ENCODE measurements at regions not wholly inside any gene's neighbourhood (a gene's known extent, or its start where the extent isn't known, plus 50 kb on each side); places are given as distances from the start of the nearest gene placed in this dataset.

GRCh38 chr10:10687751-10688150 is 329.9 kb upstream of the CELF2 start:
- H2AFZ ChIP-seq = no peak overlapping the region
- no peak for TF ChIP-seq CTCF (IDR thresholded peaks at IDR 0.05; ENCODE audit: poor library complexity)
- TF ChIP-seq EZH2 (IDR thresholded peaks at IDR 0.05; ENCODE audit: borderline replicate concordance) = no peak
- no peak for TF ChIP-seq EZH2phosphoT487 (IDR thresholded peaks at IDR 0.05; ENCODE audit: low read depth, severe bottlenecking, unreplicated experiment)
- H3K27ac ChIP-seq = no peak overlapping the region
- no peaks in the 10 kb centered on the region for H4K20me1 ChIP-seq (ENCODE audit: insufficient read depth, poor library complexity, severe bottlenecking)
- no peak for DNase-seq (ENCODE audit: low spot score)
- H3K9me3 ChIP-seq (ENCODE audit: low read depth) = no peaks in the 10 kb centered on the region
- no peaks in the 10 kb centered on the region for H3K27me3 ChIP-seq
- no peaks in the 10 kb centered on the region for H3K36me3 ChIP-seq (replicated peaks; ENCODE audit: insufficient read depth, low read depth)
- H3K4me1 ChIP-seq (ENCODE audit: insufficient read depth) = no peaks in the 10 kb centered on the region
- WGBS (ENCODE audit: low lambda C conversion rate, missing lambda C conversion rate) = 60% methylated on average over 4 of the region's 4 CpGs
- H3K9me2 ChIP-seq (replicated peaks; ENCODE audit: insufficient read depth) = no peaks in the 10 kb centered on the region
- H3K4me3 ChIP-seq = no peak overlapping the region
- H3K4me2 ChIP-seq = peak overlapping the region; percentile 4
- no peaks in the 10 kb centered on the region for H3K79me2 ChIP-seq

- no peaks in the 10 kb centered on the region for H3K79me2 ChIP-seq
- TF ChIP-seq CTCF (IDR thresholded peaks at IDR 0.05; ENCODE audit: poor library complexity) = no peak
- no peak for TF ChIP-seq EZH2phosphoT487 (IDR thresholded peaks at IDR 0.05; ENCODE audit: low read depth, severe bottlenecking, unreplicated experiment)
- no peak for TF ChIP-seq EZH2 (IDR thresholded peaks at IDR 0.05; ENCODE audit: borderline replicate concordance)
- WGBS (ENCODE audit: low lambda C conversion rate, missing lambda C conversion rate) = 38% methylated on average over 3 of the region's 3 CpGs
Observed at GRCh38 chr10:10699427-10699826, 318.2 kb upstream of the CELF2 start.

GRCh38 chr10:10701084-10701611 is 316.5 kb upstream of the CELF2 start:
- H3K9me3 ChIP-seq (ENCODE audit: low read depth) = no peaks in the 10 kb centered on the region
- 87% methylated on average over 5 of the region's 5 CpGs for WGBS (ENCODE audit: low lambda C conversion rate, missing lambda C conversion rate)
- no peaks in the 10 kb centered on the region for H4K20me1 ChIP-seq (ENCODE audit: insufficient read depth, poor library complexity, severe bottlenecking)
- no peak overlapping the region for H3K4me3 ChIP-seq
- H3K4me1 ChIP-seq (ENCODE audit: insufficient read depth) = no peaks in the 10 kb centered on the region
- H3K4me2 ChIP-seq = no peak overlapping the region
- H3K36me3 ChIP-seq (replicated peaks; ENCODE audit: insufficient read depth, low read depth) = no peaks in the 10 kb centered on the region
- no peaks in the 10 kb centered on the region for H3K27me3 ChIP-seq
- no peak for TF ChIP-seq CTCF (IDR thresholded peaks at IDR 0.05; ENCODE audit: poor library complexity)
- no peak for DNase-seq (ENCODE audit: low spot score)
- no peaks in the 10 kb centered on the region for H3K79me2 ChIP-seq
- H3K27ac ChIP-seq = no peak overlapping the region
- no peak overlapping the region for H2AFZ ChIP-seq
- H3K9me2 ChIP-seq (replicated peaks; ENCODE audit: insufficient read depth) = no peaks in the 10 kb centered on the region

More at GRCh38 chr10:10699427-10699826, 318.2 kb upstream of the CELF2 start:
- H3K27ac ChIP-seq = no peak overlapping the region
- no peak overlapping the region for H3K4me3 ChIP-seq
- H3K4me1 ChIP-seq (ENCODE audit: insufficient read depth) = no peaks in the 10 kb centered on the region
- H3K9me3 ChIP-seq (ENCODE audit: low read depth) = no peaks in the 10 kb centered on the region
- H4K20me1 ChIP-seq (ENCODE audit: insufficient read depth, poor library complexity, severe bottlenecking) = no peaks in the 10 kb centered on the region
- H3K27me3 ChIP-seq = no peaks in the 10 kb centered on the region
- H3K36me3 ChIP-seq (replicated peaks; ENCODE audit: insufficient read depth, low read depth) = no peaks in the 10 kb centered on the region
- H3K9me2 ChIP-seq (replicated peaks; ENCODE audit: insufficient read depth) = no peaks in the 10 kb centered on the region
- H3K4me2 ChIP-seq = no peak overlapping the region
- DNase-seq (ENCODE audit: low spot score) = no peak
- no peak overlapping the region for H2AFZ ChIP-seq

GRCh38 chr10:10702211-10702610 is 315.5 kb upstream of the CELF2 start:
- Histone ChIP-seq H3K27me3 (no peaks in the 10 kb centered on the region), H3K27ac (no peak overlapping the region), H3K36me3 (replicated peaks; ENCODE audit: insufficient read depth, low read depth) (no peaks in the 10 kb centered on the region), H3K9me2 (replicated peaks; ENCODE audit: insufficient read depth) (no peaks in the 10 kb centered on the region), H2AFZ (no peak overlapping the region), H3K9me3 (ENCODE audit: low read depth) (no peaks in the 10 kb centered on the region), H3K4me3 (no peak overlapping the region), H3K4me1 (ENCODE audit: insufficient read depth) (no peaks in the 10 kb centered on the region), H3K79me2 (no peaks in the 10 kb centered on the region), H4K20me1 (ENCODE audit: insufficient read depth, poor library complexity, severe bottlenecking) (no peaks in the 10 kb centered on the region), H3K4me2 (no peak overlapping the region)
- DNase-seq (ENCODE audit: low spot score) = no peak
- WGBS (ENCODE audit: low lambda C conversion rate, missing lambda C conversion rate) = 21% methylated on average over 1 of the region's 1 CpG
- no peak for TF ChIP-seq EZH2phosphoT487 (IDR thresholded peaks at IDR 0.05; ENCODE audit: low read depth, severe bottlenecking, unreplicated experiment)
- TF ChIP-seq EZH2 (IDR thresholded peaks at IDR 0.05; ENCODE audit: borderline replicate concordance) = no peak
- no peak for TF ChIP-seq CTCF (IDR thresholded peaks at IDR 0.05; ENCODE audit: poor library complexity)
